ENCODE measurements at regions not wholly inside any gene's neighbourhood (a gene's known extent, or its start where the extent isn't known, plus 50 kb on each side); places are given as distances from the start of the nearest gene placed in this dataset.

- H3K4me3 ChIP-seq (ENCODE audit: severe bottlenecking), result no peak overlapping the region
- H3K4me1 ChIP-seq (ENCODE audit: insufficient read depth, poor library complexity, severe bottlenecking), result peaks cover 3% of the 10 kb centered on the region
- H3K9me3 ChIP-seq (ENCODE audit: severe bottlenecking), result no peaks in the 10 kb centered on the region
- TF ChIP-seq CTCF (IDR thresholded peaks at IDR 0.05; ENCODE audit: poor library complexity, severe bottlenecking), result no peak
- H3K27ac ChIP-seq (ENCODE audit: poor library complexity, severe bottlenecking), result no peak overlapping the region
- ATAC-seq (ENCODE audit: low read depth) (no peak), DNase-seq (ENCODE audit: low spot score) (no peak)
- no peaks in the 10 kb centered on the region for H3K36me3 ChIP-seq (ENCODE audit: low read depth)
- no peaks in the 10 kb centered on the region for H3K27me3 ChIP-seq (ENCODE audit: insufficient read depth, poor library complexity, severe bottlenecking)
Observed at GRCh38 chr16:9040800-9041412, 50.5 kb upstream of the HAPSTR1 start.

Measured in RWPE2 (cell line).